ENCODE measurements at regions not wholly inside any gene's neighbourhood (a gene's known extent, or its start where the extent isn't known, plus 50 kb on each side); places are given as distances from the start of the nearest gene placed in this dataset.

GRCh38 chr6:21496196-21496595 is 97.4 kb upstream of the SOX4 start:
- TF ChIP-seq POLR2AphosphoS5 (IDR thresholded peaks at IDR 0.05; ENCODE audit: low read depth) (no peak), REST (IDR thresholded peaks at IDR 0.05; ENCODE audit: insufficient replicate concordance, low read depth) (no peak), CTCF (IDR thresholded peaks at IDR 0.05; ENCODE audit: insufficient read depth, low read length) (no peak), SPI1 (IDR thresholded peaks at IDR 0.05; ENCODE audit: borderline replicate concordance, low read depth) (no peak)

Data from HL-60 (cell line).